Caco-2 (cell line): ENCODE measurements at regions not wholly inside any gene's neighbourhood (a gene's known extent, or its start where the extent isn't known, plus 50 kb on each side); places are given as distances from the start of the nearest gene placed in this dataset.

Source experiments
- BruUV-seq: library from RNA; stranded (reverse); fragments of 400-500 nt; replicated peaks from 2 replicates; lab custom pipeline; 2021; lab: Mats Ljungman, UMichigan
- CTCF ChIA-PET: fragments of 300-600 bp; sonication (Branson Sonifier 250); formaldehyde crosslinking; loops from one replicate; lab custom pipeline; 2022; ENCODE audit warnings: antibody characterized with exemption; lab: Charles Lee
- POLR2A ChIA-PET: fragments of 300-600 bp; sonication (Branson Sonifier 250); formaldehyde crosslinking; loops from one replicate; lab custom pipeline; 2022; ENCODE audit warnings: antibody characterized with exemption; lab: Charles Lee
- DNase-seq, 2 experiments: peaks; one replicate each; pipeline versions ENCODE4 v3.0.0 to v3.0.0-alpha.2; 2020 to 2022
- H3K27me3 ChIP-seq: replicated peaks from 2 replicates; pipeline ENCODE4 v1.6.0; 2011; ENCODE audit warnings: low read length; ENCODE audit not compliant: control insufficient read depth, insufficient read depth
- H3K36me3 ChIP-seq: 2 replicates; pipeline ENCODE4 v1.5.1; 2011; ENCODE audit warnings: low read length; ENCODE audit not compliant: control insufficient read depth, insufficient read depth
- H3K4me1 ChIP-seq: fragments of 250-450 bp; sonication (Bioruptor Pico); 2 replicates; pipeline ENCODE4 v1.5.1; 2020; ENCODE audit warnings: mild to moderate bottlenecking
- H3K4me3 ChIP-seq: 2 replicates; pipeline ENCODE4 v1.5.1; 2011; ENCODE audit warnings: low read depth, mild to moderate bottlenecking, control low read depth, low read length
- H3K9me3 ChIP-seq: fragments of 250-450 bp; sonication (Bioruptor Pico); 2 replicates; pipeline ENCODE4 v1.5.1; 2020; ENCODE audit warnings: mild to moderate bottlenecking, moderate library complexity
- H3K27ac Mint-ChIP-seq: one replicate; pipeline ENCODE4 v1.8.0; 2022; ENCODE audit warnings: mixed read lengths; ENCODE audit not compliant: unreplicated experiment
- H3K27me3 Mint-ChIP-seq: one replicate; pipeline ENCODE4 v1.8.0; 2022; ENCODE audit warnings: mixed read lengths; ENCODE audit not compliant: insufficient read depth, unreplicated experiment
- H3K36me3 Mint-ChIP-seq: one replicate; pipeline ENCODE4 v1.8.0; 2022; ENCODE audit warnings: mild to moderate bottlenecking, mixed read lengths; ENCODE audit not compliant: insufficient read depth, unreplicated experiment
- H3K4me1 Mint-ChIP-seq: one replicate; pipeline ENCODE4 v1.8.0; 2022; ENCODE audit warnings: low read depth, mixed read lengths; ENCODE audit not compliant: unreplicated experiment
- H3K4me3 Mint-ChIP-seq: one replicate; pipeline ENCODE4 v1.8.0; 2022; ENCODE audit warnings: mild to moderate bottlenecking, moderate library complexity, mixed read lengths; ENCODE audit not compliant: unreplicated experiment
- H3K9me3 Mint-ChIP-seq: one replicate; pipeline ENCODE4 v1.8.0; 2022; ENCODE audit warnings: mixed read lengths; ENCODE audit not compliant: unreplicated experiment
- CTCF ChIP-seq, 2 experiments: fragments of 200-600 bp in 1 of 2; IDR thresholded peaks; 1 replicate in 1 of 2; 2 replicates in 1 of 2; pipeline versions ENCODE4 v1.5.1 to v1.8.0; 2011 to 2022; ENCODE audit warnings: antibody characterized with exemption in 1 of 2, control low read depth in 1 of 2, inconsistent platforms in 1 of 2, low read depth in 1 of 2, low read length in 1 of 2, mild to moderate bottlenecking in 1 of 2, moderate library complexity in 1 of 2; ENCODE audit not compliant: insufficient read depth in 1 of 2, severe bottlenecking in 1 of 2, unreplicated experiment in 1 of 2
- intact Hi-C: fragments of 100-400 bp; cut with micrococcal nuclease; formaldehyde crosslinking; loops from one replicate; pipeline ENCODE4 v1.10.0; 2022; ENCODE audit not compliant: unreplicated experiment

- intact Hi-C loops, result no loop called here
- Mint-ChIP-seq H3K9me3 (peaks cover 13% of the 10 kb centered on the region), H3K4me1 (no peaks in the 10 kb centered on the region), H3K36me3 (no peaks in the 10 kb centered on the region), H3K27me3 (no peaks in the 10 kb centered on the region), H3K27ac (no peak overlapping the region), H3K4me3 (no peak overlapping the region)
- CTCF ChIA-PET, result no interaction called here
- POLR2A ChIA-PET, result no interaction called here
- no peak for TF ChIP-seq CTCF (IDR thresholded peaks at IDR 0.05; ENCODE audit: insufficient read depth in 1 of 2, low read depth in 1 of 2, low read length in 1 of 2, severe bottlenecking in 1 of 2, unreplicated experiment in 1 of 2)
- Histone ChIP-seq H3K9me3 (peaks cover 3% of the 10 kb centered on the region), H3K4me1 (no peaks in the 10 kb centered on the region), H3K4me3 (no peak overlapping the region), H3K36me3 (no peaks in the 10 kb centered on the region), H3K27me3 (no peaks in the 10 kb centered on the region)
- no peak for DNase-seq
- no TSS peak for BruUV-seq
These were observed 868.9 kb upstream of the SLC10A2 start for GRCh38 chr13:103935117-103935516.

- Histone ChIP-seq H3K36me3 (no peaks in the 10 kb centered on the region), H3K27me3 (no peaks in the 10 kb centered on the region), H3K4me3 (no peak overlapping the region), H3K9me3 (peaks cover 3% of the 10 kb centered on the region), H3K4me1 (no peaks in the 10 kb centered on the region)
- BruUV-seq, result no TSS peak
- no peak for DNase-seq
- ChIA-PET CTCF (no interaction called here), POLR2A (no interaction called here)
- no peaks in the 10 kb centered on the region for H3K4me1 Mint-ChIP-seq
- no peak overlapping the region for H3K27ac Mint-ChIP-seq
- intact Hi-C loops, result no loop called here
- peaks cover 13% of the 10 kb centered on the region for H3K9me3 Mint-ChIP-seq
- H3K27me3 Mint-ChIP-seq, result no peaks in the 10 kb centered on the region
- H3K4me3 Mint-ChIP-seq, result no peak overlapping the region
- no peak for TF ChIP-seq CTCF (IDR thresholded peaks at IDR 0.05; ENCODE audit: insufficient read depth in 1 of 2, low read depth in 1 of 2, low read length in 1 of 2, severe bottlenecking in 1 of 2, unreplicated experiment in 1 of 2)
- H3K36me3 Mint-ChIP-seq, result no peaks in the 10 kb centered on the region
These were observed 865.7 kb upstream of the SLC10A2 start for GRCh38 chr13:103931885-103932284.

GRCh38 chr13:103931331-103931845, 865.2 kb upstream of the SLC10A2 start:
- H3K9me3 Mint-ChIP-seq, result peaks cover 13% of the 10 kb centered on the region
- no peak overlapping the region for H3K4me3 Mint-ChIP-seq
- no peaks in the 10 kb centered on the region for H3K36me3 Mint-ChIP-seq

More at GRCh38 chr13:103931331-103931845, 865.2 kb upstream of the SLC10A2 start:
- intact Hi-C loops, result no loop called here
- Mint-ChIP-seq H3K4me1 (no peaks in the 10 kb centered on the region), H3K27ac (no peak overlapping the region), H3K27me3 (no peaks in the 10 kb centered on the region)
- Histone ChIP-seq H3K27me3 (no peaks in the 10 kb centered on the region), H3K9me3 (peaks cover 3% of the 10 kb centered on the region; the same call in 1 of the 2 replicates), H3K4me3 (no peak overlapping the region), H3K36me3 (no peaks in the 10 kb centered on the region), H3K4me1 (no peaks in the 10 kb centered on the region)
- ChIA-PET POLR2A (no interaction called here), CTCF (no interaction called here)
- DNase-seq, result no peak
- no peak for TF ChIP-seq CTCF (IDR thresholded peaks at IDR 0.05; ENCODE audit: insufficient read depth in 1 of 2, low read depth in 1 of 2, low read length in 1 of 2, severe bottlenecking in 1 of 2, unreplicated experiment in 1 of 2)
- no TSS peak for BruUV-seq
